ENCODE measurements at regions not wholly inside any gene's neighbourhood (a gene's known extent, or its start where the extent isn't known, plus 50 kb on each side); places are given as distances from the start of the nearest gene placed in this dataset.

DNA sequence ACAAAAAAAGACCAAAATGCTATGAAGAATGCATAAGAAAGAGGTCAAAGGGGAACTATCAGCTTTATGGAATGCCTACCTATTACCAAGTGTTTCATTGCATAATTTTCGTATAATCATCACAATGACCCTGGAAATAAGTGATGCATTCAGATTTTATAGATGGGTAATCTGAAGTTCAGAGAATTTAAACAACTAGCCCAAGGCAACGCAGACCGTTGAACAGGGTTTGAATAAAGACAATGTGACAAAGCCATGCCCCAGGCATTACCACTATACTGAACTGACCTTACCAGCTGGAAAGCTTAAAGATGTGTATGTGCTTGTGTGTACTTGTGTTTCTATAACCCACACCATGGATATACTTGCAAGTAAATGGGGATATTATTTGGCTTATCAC, 827.6 kb upstream of the ADGRL2 start (continued):
- TF ChIP-seq RAD21 (IDR thresholded peaks at IDR 0.05 in 1 of 2, conservative IDR thresholded peaks at IDR 0.05 in 1 of 2; ENCODE audit: low read depth in 2 of 2, low read length in 2 of 2), result no peak
- no peak for TF ChIP-seq KDM4A (IDR thresholded peaks at IDR 0.05; ENCODE audit: low read depth, low read length, severe bottlenecking)
- TF ChIP-seq SRF (IDR thresholded peaks at IDR 0.05; ENCODE audit: low read depth, low read length), result no peak
- no peak for TF ChIP-seq BACH1 (IDR thresholded peaks at IDR 0.05; ENCODE audit: low read length)
- no peak for TF ChIP-seq FOSL1 (IDR thresholded peaks at IDR 0.05; ENCODE audit: insufficient read depth, low read depth, low read length)
- no peak for TF ChIP-seq CTBP2 (IDR thresholded peaks at IDR 0.05; ENCODE audit: borderline replicate concordance, insufficient read depth, insufficient read length, low read length)
- no peak for TF ChIP-seq CEBPB (IDR thresholded peaks at IDR 0.05; ENCODE audit: low read depth, low read length)
- TF ChIP-seq TCF12 (IDR thresholded peaks at IDR 0.05; ENCODE audit: low read depth, low read length), result no peak

All from H1 (cell line).